ENCODE measurements at regions not wholly inside any gene's neighbourhood (a gene's known extent, or its start where the extent isn't known, plus 50 kb on each side); places are given as distances from the start of the nearest gene placed in this dataset.

GRCh38 chr5:36418152-36418979, 116.7 kb upstream of the RANBP3L start:
- peaks cover 9% of the 10 kb centered on the region for H3K27me3 ChIP-seq (ENCODE audit: insufficient read depth, low read length, poor library complexity)
- ATAC-seq (ENCODE audit: insufficient read depth, low read depth) (no peak), DNase-seq (no peak)
- H3K4me3 ChIP-seq (ENCODE audit: low read depth in 1 of 2, low read length in 2 of 2): no peak overlapping the region
- no peak overlapping the region for H3K9ac ChIP-seq (ENCODE audit: low read depth, low read length)
- H3K36me3 ChIP-seq (ENCODE audit: insufficient read depth, low read length): no peaks in the 10 kb centered on the region
- no peak overlapping the region for H2AFZ ChIP-seq (ENCODE audit: low read depth, low read length)
- no peak overlapping the region for H3K27ac ChIP-seq (ENCODE audit: low read length)
- no peaks in the 10 kb centered on the region for H3K4me1 ChIP-seq (ENCODE audit: insufficient read depth, low read length)
- no peak overlapping the region for H3K4me2 ChIP-seq (ENCODE audit: insufficient read depth, low read length)
- no peak for TF ChIP-seq CTCF (IDR thresholded peaks at IDR 0.05; ENCODE audit: borderline replicate concordance, extremely low read depth, low read length, poor library complexity, severe bottlenecking)
- no peak for TF ChIP-seq EZH2 (IDR thresholded peaks at IDR 0.05; ENCODE audit: borderline replicate concordance, low read depth, low read length, severe bottlenecking)
- no peaks in the 10 kb centered on the region for H3K79me2 ChIP-seq (ENCODE audit: insufficient read depth, low read length)
- no peaks in the 10 kb centered on the region for H4K20me1 ChIP-seq (ENCODE audit: insufficient read depth, low read length)
- H3K9me3 ChIP-seq (ENCODE audit: insufficient read depth, low read length, severe bottlenecking): no peaks in the 10 kb centered on the region

GRCh38 chr5:36421256-36421655, 119.6 kb upstream of the RANBP3L start:
- Histone ChIP-seq H3K9me3 (ENCODE audit: insufficient read depth, low read length, severe bottlenecking) (no peaks in the 10 kb centered on the region), H3K27ac (ENCODE audit: low read length) (no peak overlapping the region), H3K4me1 (ENCODE audit: insufficient read depth, low read length) (no peaks in the 10 kb centered on the region), H3K27me3 (ENCODE audit: insufficient read depth, low read length, poor library complexity) (peaks cover 14% of the 10 kb centered on the region), H2AFZ (ENCODE audit: low read depth, low read length) (no peak overlapping the region), H3K4me2 (ENCODE audit: insufficient read depth, low read length) (no peak overlapping the region), H3K4me3 (ENCODE audit: low read depth in 1 of 2, low read length in 2 of 2) (no peak overlapping the region), H3K79me2 (ENCODE audit: insufficient read depth, low read length) (no peaks in the 10 kb centered on the region), H4K20me1 (ENCODE audit: insufficient read depth, low read length) (no peaks in the 10 kb centered on the region), H3K9ac (ENCODE audit: low read depth, low read length) (no peak overlapping the region), H3K36me3 (ENCODE audit: insufficient read depth, low read length) (no peaks in the 10 kb centered on the region)
- DNase-seq (no peak), ATAC-seq (ENCODE audit: insufficient read depth, low read depth) (no peak)
- TF ChIP-seq CTCF (IDR thresholded peaks at IDR 0.05; ENCODE audit: borderline replicate concordance, extremely low read depth, low read length, poor library complexity, severe bottlenecking) (no peak), EZH2 (IDR thresholded peaks at IDR 0.05; ENCODE audit: borderline replicate concordance, low read depth, low read length, severe bottlenecking) (no peak)

GRCh38 chr5:36422952-36423351, 121.2 kb upstream of the RANBP3L start:
- DNase-seq: no peak

More at GRCh38 chr5:36422952-36423351, 121.2 kb upstream of the RANBP3L start:
- H3K4me1 ChIP-seq (ENCODE audit: insufficient read depth, low read length): no peaks in the 10 kb centered on the region
- no peak overlapping the region for H2AFZ ChIP-seq (ENCODE audit: low read depth, low read length)
- no peak overlapping the region for H3K9ac ChIP-seq (ENCODE audit: low read depth, low read length)
- no peak overlapping the region for H3K4me3 ChIP-seq (ENCODE audit: low read depth in 1 of 2, low read length in 2 of 2)
- H3K27me3 ChIP-seq (ENCODE audit: insufficient read depth, low read length, poor library complexity): peaks cover 14% of the 10 kb centered on the region
- no peaks in the 10 kb centered on the region for H3K79me2 ChIP-seq (ENCODE audit: insufficient read depth, low read length)
- no peak overlapping the region for H3K27ac ChIP-seq (ENCODE audit: low read length)
- H3K9me3 ChIP-seq (ENCODE audit: insufficient read depth, low read length, severe bottlenecking): no peaks in the 10 kb centered on the region
- ATAC-seq (ENCODE audit: insufficient read depth, low read depth): no peak
- no peaks in the 10 kb centered on the region for H3K36me3 ChIP-seq (ENCODE audit: insufficient read depth, low read length)
- H3K4me2 ChIP-seq (ENCODE audit: insufficient read depth, low read length): no peak overlapping the region
- no peak for TF ChIP-seq EZH2 (IDR thresholded peaks at IDR 0.05; ENCODE audit: borderline replicate concordance, low read depth, low read length, severe bottlenecking)
- TF ChIP-seq CTCF (IDR thresholded peaks at IDR 0.05; ENCODE audit: borderline replicate concordance, extremely low read depth, low read length, poor library complexity, severe bottlenecking): no peak
- no peaks in the 10 kb centered on the region for H4K20me1 ChIP-seq (ENCODE audit: insufficient read depth, low read length)
